ENCODE measurements at regions not wholly inside any gene's neighbourhood (a gene's known extent, or its start where the extent isn't known, plus 50 kb on each side); places are given as distances from the start of the nearest gene placed in this dataset.

- no peak for TF ChIP-seq CTCF (IDR thresholded peaks at IDR 0.05)
- TF ChIP-seq POLR2AphosphoS5 (IDR thresholded peaks at IDR 0.05) = no peak
- TF ChIP-seq POLR2A (IDR thresholded peaks at IDR 0.05) = no peak
These were observed 71.7 kb upstream of the COX7C start for GRCh38 chr5:86546044-86546443.

All from transverse colon (tissue), 4 donors.